Heart left ventricle (tissue), 16 donors: ENCODE measurements at regions not wholly inside any gene's neighbourhood (a gene's known extent, or its start where the extent isn't known, plus 50 kb on each side); places are given as distances from the start of the nearest gene placed in this dataset.

Experiments
- ATAC-seq, 4 donors: fragments of 200-7000 bp; cut with Tn5 transposase; one replicate each; pipeline ENCODE4 v1.9.1; 2020 to 2022; ENCODE audit warnings: moderate library complexity in 4 of 4, mild to moderate bottlenecking in 3 of 4, moderate number of reproducible peaks in 1 of 4
- DNase-seq, 5 donors: peaks; one replicate each; pipeline ENCODE4 v3.0.0-alpha.2; 2020
- H3K27ac ChIP-seq, 12 donors: fragments of 200-600 bp; sonication (generic) in 4 of 12; one replicate each; pipeline versions ENCODE4 v1.5.0 to v1.8.0; 2016 to 2022; ENCODE audit warnings: mild to moderate bottlenecking in 2 of 12
- H3K27me3 ChIP-seq, 9 donors: fragments of 200-600 bp; sonication (generic) in 2 of 9; one replicate each; pipeline versions ENCODE4 v1.5.1 to v1.8.0; 2016 to 2022; ENCODE audit warnings: mild to moderate bottlenecking in 3 of 9
- H3K36me3 ChIP-seq, 9 donors: fragments of 200-600 bp; sonication (generic) in 2 of 9; one replicate each; pipeline versions ENCODE4 v1.5.0 to v1.8.0; 2018 to 2022; ENCODE audit warnings: mild to moderate bottlenecking in 2 of 9
- H3K4me1 ChIP-seq, 12 donors: fragments of 200-600 bp; sonication (generic) in 4 of 12; one replicate each; pipeline versions ENCODE4 v1.5.0 to v1.8.0; 2016 to 2022; ENCODE audit warnings: mild to moderate bottlenecking in 3 of 12
- H3K4me3 ChIP-seq, 12 donors: fragments of 200-600 bp; sonication (generic) in 4 of 12; one replicate each; pipeline versions ENCODE4 v1.5.0 to v1.8.0; 2017 to 2022; ENCODE audit warnings: mild to moderate bottlenecking in 9 of 12, moderate library complexity in 4 of 12
- H3K9me3 ChIP-seq, 12 donors: fragments of 200-600 bp; sonication (generic) in 4 of 12; one replicate each; pipeline versions ENCODE4 v1.5.0 to v1.8.0; 2016 to 2022; ENCODE audit warnings: mild to moderate bottlenecking in 1 of 12
- CTCF ChIP-seq, 12 donors: fragments of 200-600 bp; sonication (generic) in 4 of 12; IDR thresholded peaks; one replicate each; pipeline versions ENCODE4 v1.5.0 to v1.8.0; 2018 to 2022; ENCODE audit warnings: antibody characterized with exemption in 12 of 12, mild to moderate bottlenecking in 5 of 12
- POLR2A ChIP-seq, 2 donors: fragments of 450-650 bp; IDR thresholded peaks; one replicate each; pipeline ENCODE4 v1.6.1; 2017; ENCODE audit warnings: antibody characterized with exemption in 2 of 2, mild to moderate bottlenecking in 2 of 2, moderate library complexity in 2 of 2
- WGBS, 4 donors: extraction: QIAGEN DNeasy Blood & Tissue Kit in 2 of 4; methylation state at CpG; one replicate each; pipeline versions ENCODE4 v1.1.5 to v1.1.7; 2013 to 2018; 5-methylcytosine and 5-hydroxymethylcytosine counted together
- intact Hi-C, 10 donors: fragments of 100-400 bp; cut with DNase I; formaldehyde crosslinking; loops; one replicate each; pipeline versions ENCODE4 v1.11.1 to v1.14.2; 2022
- donor health status: ischemic (EF 13 %, LVEDD 7.1; RV severe dilation, severe dysfunction).
- donor health status: healthy with polysubstance abuse.
- donor health status: DM: no; HTN: yes; CAD: no.
- donor health status: DM: no; HTN: no; CAD: no.
- donor health status: ischemic (EF 25% LVEDD 6.9; RV normal size, moderate dysfunction).
- donor health status: ischemic (EF 25% LVEDD 5.7; RV mildly dilated, moderate dysfunction).
- donor health status: healthy.
- donor health status: DM: yes; HTN: yes; CAD: no.
- donor health status: ischemic (EF 35%, LVEDD 5.7; RV mildly dilated, moderate dysfunction).
- donor health status: nonischemic (EF 11% LVEDD 7.7; RV severe dilation, severe dysfunction).
- donor health status: DM: yes; HTN: yes; CAD: no.
- donor health status: PGD.
- donor health status: ischemic (EF 29% LVEDD 5.4; RV normal size, mild dysfunction).
- donor health status: nonischemic (EF 23%, LVEDD 6.1; RV moderate dilation, normal function).

GRCh38 chr14:58815161-58815701 is 177.5 kb downstream of the DACT1 start:
- no peak for DNase-seq
- H3K4me3 ChIP-seq = no peak overlapping the region
- peak in 1 of 4 donors; percentile 29 for ATAC-seq
- WGBS, 4 donors = 39 to 72% (median 50%) methylated on average over 2 of the region's 2 CpGs
- no peaks in the 10 kb centered on the region for H3K36me3 ChIP-seq
- H3K4me1 ChIP-seq = peaks cover 0 to 11% (median 0%) of the 10 kb centered on the region in 12 donors
- peak overlapping the region in 2 of 12 donors; percentile 4 to 22 for H3K27ac ChIP-seq
- intact Hi-C loops = loop anchor here in 1 of 10 donors (10.0 kb wide), 1 partner anchor 170 kb away; no protein-coding TSS in a partner anchor
- no peaks in the 10 kb centered on the region for H3K27me3 ChIP-seq
- TF ChIP-seq POLR2A (IDR thresholded peaks at IDR 0.05) = no peak
- TF ChIP-seq CTCF (IDR thresholded peaks at IDR 0.05) = no peak
- peaks cover 0 to 11% (median 0%) of the 10 kb centered on the region in 12 donors for H3K9me3 ChIP-seq

GRCh38 chr14:58815794-58816193 is 178.0 kb downstream of the DACT1 start:
- peak overlapping the region in 1 of 12 donors; percentile 27 for H3K27ac ChIP-seq
- intact Hi-C loops = loop anchor here in 1 of 10 donors (10.0 kb wide), 1 partner anchor 171 kb away; no protein-coding TSS in a partner anchor
- DNase-seq (no peak), ATAC-seq (no peak)
- H3K4me3 ChIP-seq = no peak overlapping the region
- H3K4me1 ChIP-seq = peaks cover 0 to 11% (median 0%) of the 10 kb centered on the region in 12 donors
- peaks cover 0 to 11% (median 0%) of the 10 kb centered on the region in 12 donors for H3K9me3 ChIP-seq
- H3K36me3 ChIP-seq = no peaks in the 10 kb centered on the region
- TF ChIP-seq POLR2A (IDR thresholded peaks at IDR 0.05) = no peak
- TF ChIP-seq CTCF (IDR thresholded peaks at IDR 0.05) = no peak
- WGBS, 4 donors = 34 to 71% (median 49%) methylated on average over 5 of the region's 5 CpGs
- H3K27me3 ChIP-seq = no peaks in the 10 kb centered on the region

- Histone ChIP-seq H3K27ac (no peak overlapping the region), H3K4me1 (peaks cover 0 to 11% (median 0%) of the 10 kb centered on the region in 12 donors), H3K4me3 (no peak overlapping the region), H3K36me3 (no peaks in the 10 kb centered on the region), H3K9me3 (peaks cover 0 to 11% (median 0%) of the 10 kb centered on the region in 12 donors), H3K27me3 (no peaks in the 10 kb centered on the region)
- DNase-seq (no peak), ATAC-seq (no peak)
- 83 to 88% (median 86%) methylated on average over 2 to 7 of the region's 7 CpGs for WGBS, 4 donors
- no peak for TF ChIP-seq CTCF (IDR thresholded peaks at IDR 0.05)
- no peak for TF ChIP-seq POLR2A (IDR thresholded peaks at IDR 0.05)
- intact Hi-C loops = loop anchor here in 1 of 10 donors (10.0 kb wide), 1 partner anchor 172 kb away; no protein-coding TSS in a partner anchor
These were observed 178.8 kb downstream of the DACT1 start for GRCh38 chr14:58816416-58817115.

- H3K27ac ChIP-seq = no peak overlapping the region
- intact Hi-C loops = loop anchor here in 1 of 10 donors (10.0 kb wide), 1 partner anchor 173 kb away; no protein-coding TSS in a partner anchor
- ATAC-seq (no peak), DNase-seq (no peak)
- WGBS, 4 donors = 67 to 80% (median 73%) methylated on average over 1 of the region's 1 CpG
- TF ChIP-seq POLR2A (IDR thresholded peaks at IDR 0.05) (no peak), CTCF (IDR thresholded peaks at IDR 0.05) (no peak)
- no peaks in the 10 kb centered on the region for H3K36me3 ChIP-seq
- H3K9me3 ChIP-seq = peaks cover 0 to 11% (median 0%) of the 10 kb centered on the region in 12 donors
- H3K4me1 ChIP-seq = peaks cover 0 to 11% (median 0%) of the 10 kb centered on the region in 12 donors
- no peak overlapping the region for H3K4me3 ChIP-seq
- no peaks in the 10 kb centered on the region for H3K27me3 ChIP-seq
These were observed 180.1 kb downstream of the DACT1 start for GRCh38 chr14:58817846-58818245.
